LNCAP (cell line): ENCODE measurements at regions not wholly inside any gene's neighbourhood (a gene's known extent, or its start where the extent isn't known, plus 50 kb on each side); places are given as distances from the start of the nearest gene placed in this dataset.

Experiments used
- TF ChIP-seq, protein P1 (sequence below): fragments of 450-650 bp; IDR thresholded peaks from 2 replicates; pipeline ENCODE4 v1.5.1; 2017; ENCODE audit warnings: mild to moderate bottlenecking

DNA sequence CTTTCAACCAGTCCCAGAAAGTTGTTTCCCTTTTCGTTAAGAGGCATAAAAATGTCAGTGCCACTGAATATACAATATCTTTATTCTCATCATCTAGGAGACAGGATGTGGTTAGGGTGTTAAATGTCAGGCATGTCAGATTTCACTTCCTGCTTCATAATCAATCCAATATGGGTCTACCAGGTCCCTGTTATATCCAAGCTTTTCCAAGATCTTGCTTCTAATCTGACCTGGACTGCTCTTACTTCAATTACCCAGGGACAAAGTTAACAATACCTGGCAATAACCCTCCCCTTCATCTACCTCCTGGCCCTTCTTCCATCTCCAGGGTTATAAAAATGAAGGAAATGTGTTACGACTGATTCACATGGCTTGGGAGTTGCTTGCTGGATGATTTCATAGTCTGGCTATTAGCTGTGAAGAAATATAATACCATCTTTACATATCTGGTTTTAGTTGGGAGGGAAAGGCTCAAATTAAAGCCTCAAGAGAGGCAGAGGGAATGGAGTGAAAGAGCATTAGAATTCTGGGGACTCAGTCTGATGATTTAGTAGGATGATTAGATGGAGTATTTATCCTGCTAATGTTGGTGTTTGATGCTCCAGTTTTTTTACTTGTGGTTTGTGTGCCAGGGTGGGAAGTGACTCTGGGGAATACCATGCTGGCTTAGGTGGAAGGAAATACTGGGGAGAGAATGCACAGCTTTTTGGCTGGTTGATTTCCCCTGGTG, 534.3 kb downstream of the ETS1 start:
- TF ChIP-seq, protein P1, sequence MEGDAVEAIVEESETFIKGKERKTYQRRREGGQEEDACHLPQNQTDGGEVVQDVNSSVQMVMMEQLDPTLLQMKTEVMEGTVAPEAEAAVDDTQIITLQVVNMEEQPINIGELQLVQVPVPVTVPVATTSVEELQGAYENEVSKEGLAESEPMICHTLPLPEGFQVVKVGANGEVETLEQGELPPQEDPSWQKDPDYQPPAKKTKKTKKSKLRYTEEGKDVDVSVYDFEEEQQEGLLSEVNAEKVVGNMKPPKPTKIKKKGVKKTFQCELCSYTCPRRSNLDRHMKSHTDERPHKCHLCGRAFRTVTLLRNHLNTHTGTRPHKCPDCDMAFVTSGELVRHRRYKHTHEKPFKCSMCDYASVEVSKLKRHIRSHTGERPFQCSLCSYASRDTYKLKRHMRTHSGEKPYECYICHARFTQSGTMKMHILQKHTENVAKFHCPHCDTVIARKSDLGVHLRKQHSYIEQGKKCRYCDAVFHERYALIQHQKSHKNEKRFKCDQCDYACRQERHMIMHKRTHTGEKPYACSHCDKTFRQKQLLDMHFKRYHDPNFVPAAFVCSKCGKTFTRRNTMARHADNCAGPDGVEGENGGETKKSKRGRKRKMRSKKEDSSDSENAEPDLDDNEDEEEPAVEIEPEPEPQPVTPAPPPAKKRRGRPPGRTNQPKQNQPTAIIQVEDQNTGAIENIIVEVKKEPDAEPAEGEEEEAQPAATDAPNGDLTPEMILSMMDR = no peak

DNA sequence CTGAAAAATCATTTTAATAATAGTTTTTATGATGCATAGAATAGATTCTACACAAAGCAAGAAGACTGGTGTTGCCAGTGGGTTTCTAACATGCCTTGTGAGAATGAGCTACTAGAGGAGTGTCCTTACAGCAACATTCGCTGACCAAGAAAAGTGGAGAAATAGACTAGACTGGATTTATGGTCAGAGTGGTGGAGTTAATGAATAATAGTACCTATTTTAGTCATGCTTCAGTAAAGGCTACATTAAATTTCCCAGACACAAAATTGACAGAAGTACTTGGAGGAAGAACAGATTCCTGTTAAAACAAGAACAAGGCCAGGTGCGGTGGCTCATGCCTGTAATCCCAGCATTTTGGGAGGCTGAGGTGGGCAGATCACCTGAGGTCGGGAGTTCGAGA, 539.2 kb downstream of the ETS1 start:
- TF ChIP-seq, protein P1 = no peak

DNA sequence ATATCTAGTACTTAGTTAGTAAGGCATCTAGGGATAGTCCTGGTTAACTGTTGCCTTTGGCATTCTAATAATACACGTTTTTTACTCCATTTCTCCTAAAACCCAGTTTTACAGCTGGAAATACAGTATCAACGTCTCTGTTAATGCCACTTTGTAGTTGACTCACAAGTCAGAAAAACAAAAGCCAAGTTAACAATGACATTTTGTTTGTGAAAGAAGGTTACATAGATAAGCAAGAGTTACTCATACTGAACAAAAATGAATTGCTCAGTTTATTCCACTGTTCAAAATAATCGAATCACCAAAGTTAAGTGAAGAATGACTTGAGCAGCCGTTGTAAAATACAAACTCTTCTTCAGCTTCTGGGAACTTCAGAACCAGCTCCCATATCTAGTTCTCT, 540.3 kb downstream of the ETS1 start:
- TF ChIP-seq, protein P1 = no peak

DNA sequence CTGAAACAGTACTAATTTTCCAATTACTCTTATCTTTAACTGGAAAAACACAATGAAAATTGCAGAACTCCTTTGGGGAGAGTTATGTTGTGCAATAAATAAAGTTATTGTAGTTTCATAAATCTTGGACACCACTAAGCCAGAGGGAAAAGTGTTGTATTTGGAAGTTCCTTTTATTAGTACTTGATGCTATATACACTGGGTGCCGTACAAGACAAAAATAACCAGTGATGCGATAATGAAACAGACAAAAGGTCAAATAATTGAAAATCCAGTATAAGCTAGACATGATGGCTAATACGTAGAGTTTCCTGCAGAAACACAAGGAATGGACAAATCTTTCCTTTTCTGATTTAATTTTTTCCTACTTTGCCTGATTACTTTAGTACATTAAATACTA, 541.1 kb downstream of the ETS1 start:
- TF ChIP-seq, protein P1 = no peak

DNA sequence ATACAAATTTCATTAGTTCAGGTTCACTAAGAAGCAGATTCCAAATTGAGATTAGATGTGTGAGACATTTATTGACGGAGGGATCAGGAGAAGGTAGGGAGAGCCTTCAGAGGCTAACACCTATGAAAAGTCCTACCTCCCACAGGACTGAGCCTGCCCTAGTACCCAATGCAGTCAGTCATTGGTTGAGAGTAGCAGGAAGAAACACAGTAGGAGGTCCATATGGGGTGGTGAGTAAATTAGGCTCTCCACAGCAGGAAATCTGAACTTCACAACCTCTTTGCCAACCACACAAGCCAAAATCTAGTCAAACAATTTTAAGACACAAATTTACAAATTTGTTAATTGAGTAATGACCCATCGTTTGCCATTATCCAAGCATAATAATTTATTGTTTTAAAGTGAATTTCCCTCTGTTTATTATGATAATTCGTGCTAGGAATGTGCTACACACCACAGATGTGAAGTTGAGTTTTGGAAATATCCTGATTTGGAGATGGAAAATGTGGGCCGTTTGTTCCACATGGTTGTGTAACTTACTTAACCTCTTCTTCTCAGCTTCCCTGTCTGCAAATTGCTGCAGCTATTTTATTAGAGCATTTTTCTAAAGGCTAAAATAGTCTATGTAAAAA, 542.1 kb downstream of the ETS1 start:
- TF ChIP-seq, protein P1 = no peak

DNA sequence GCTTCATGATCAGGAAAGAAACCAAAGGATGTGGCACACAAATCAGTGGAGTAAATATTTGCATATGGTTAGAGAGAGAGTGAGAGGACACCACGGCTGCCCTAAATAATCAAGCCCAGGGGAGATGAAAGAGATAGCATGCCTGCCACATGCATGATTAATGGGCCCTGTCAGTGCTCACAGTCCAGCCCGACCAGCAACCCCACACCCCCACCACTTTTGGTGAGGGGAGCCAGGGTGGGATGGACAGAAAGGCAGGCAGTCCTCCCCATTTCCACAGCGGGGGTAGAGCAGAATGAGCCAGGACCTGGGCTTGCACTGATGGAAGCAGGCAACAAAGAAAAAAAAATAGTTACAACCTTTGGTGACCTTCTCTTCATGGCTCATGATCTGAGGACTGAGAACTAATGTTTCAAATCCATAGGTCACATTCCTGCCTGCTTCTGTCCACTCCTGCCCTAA, 545.0 kb downstream of the ETS1 start:
- TF ChIP-seq, protein P1 = no peak

DNA sequence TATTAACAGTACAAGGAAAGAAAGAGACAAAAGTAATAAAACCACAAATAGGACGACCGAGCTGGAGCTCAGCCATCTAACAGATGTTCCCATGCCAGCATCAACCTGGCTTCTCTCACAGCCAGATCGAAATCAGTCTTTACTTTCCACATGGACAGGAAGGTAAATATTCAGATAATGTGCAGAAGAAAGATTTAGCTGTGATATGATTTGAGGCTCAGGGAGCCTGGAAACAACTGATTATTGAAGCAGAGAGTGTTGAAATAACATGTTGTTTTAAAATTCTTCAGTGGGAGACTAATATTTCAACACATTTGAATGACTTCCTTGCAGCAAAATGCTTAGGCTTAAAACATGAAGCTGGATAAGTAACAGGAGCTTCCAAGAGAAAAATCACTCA, 546.8 kb downstream of the ETS1 start:
- TF ChIP-seq, protein P1 = no peak
